Heart left ventricle (tissue), 16 donors: ENCODE measurements at regions not wholly inside any gene's neighbourhood (a gene's known extent, or its start where the extent isn't known, plus 50 kb on each side); places are given as distances from the start of the nearest gene placed in this dataset.

ENCODE experiments used
- ATAC-seq, 4 donors: fragments of 200-7000 bp; cut with Tn5 transposase; one replicate each; pipeline ENCODE4 v1.9.1; 2020 to 2022; ENCODE audit warnings: moderate library complexity in 4 of 4, mild to moderate bottlenecking in 3 of 4, moderate number of reproducible peaks in 1 of 4
- DNase-seq, 5 donors: peaks; one replicate each; pipeline ENCODE4 v3.0.0-alpha.2; 2020
- H3K27ac ChIP-seq, 12 donors: fragments of 200-600 bp; sonication (generic) in 4 of 12; one replicate each; pipeline versions ENCODE4 v1.5.0 to v1.8.0; 2016 to 2022; ENCODE audit warnings: mild to moderate bottlenecking in 2 of 12
- H3K27me3 ChIP-seq, 9 donors: fragments of 200-600 bp; sonication (generic) in 2 of 9; one replicate each; pipeline versions ENCODE4 v1.5.1 to v1.8.0; 2016 to 2022; ENCODE audit warnings: mild to moderate bottlenecking in 3 of 9
- H3K36me3 ChIP-seq, 9 donors: fragments of 200-600 bp; sonication (generic) in 2 of 9; one replicate each; pipeline versions ENCODE4 v1.5.0 to v1.8.0; 2018 to 2022; ENCODE audit warnings: mild to moderate bottlenecking in 2 of 9
- H3K4me1 ChIP-seq, 12 donors: fragments of 200-600 bp; sonication (generic) in 4 of 12; one replicate each; pipeline versions ENCODE4 v1.5.0 to v1.8.0; 2016 to 2022; ENCODE audit warnings: mild to moderate bottlenecking in 3 of 12
- H3K4me3 ChIP-seq, 12 donors: fragments of 200-600 bp; sonication (generic) in 4 of 12; one replicate each; pipeline versions ENCODE4 v1.5.0 to v1.8.0; 2017 to 2022; ENCODE audit warnings: mild to moderate bottlenecking in 9 of 12, moderate library complexity in 4 of 12
- H3K9me3 ChIP-seq, 12 donors: fragments of 200-600 bp; sonication (generic) in 4 of 12; one replicate each; pipeline versions ENCODE4 v1.5.0 to v1.8.0; 2016 to 2022; ENCODE audit warnings: mild to moderate bottlenecking in 1 of 12
- POLR2A ChIP-seq, 2 donors: fragments of 450-650 bp; IDR thresholded peaks; one replicate each; pipeline ENCODE4 v1.6.1; 2017; ENCODE audit warnings: antibody characterized with exemption in 2 of 2, mild to moderate bottlenecking in 2 of 2, moderate library complexity in 2 of 2
- WGBS, 4 donors: extraction: QIAGEN DNeasy Blood & Tissue Kit in 2 of 4; methylation state at CpG; one replicate each; pipeline versions ENCODE4 v1.1.5 to v1.1.7; 2013 to 2018; 5-methylcytosine and 5-hydroxymethylcytosine counted together
- intact Hi-C, 10 donors: fragments of 100-400 bp; cut with DNase I; formaldehyde crosslinking; loops; one replicate each; pipeline versions ENCODE4 v1.11.1 to v1.14.2; 2022
- TF ChIP-seq, protein P1 (sequence below), 12 donors: fragments of 200-600 bp; sonication (generic) in 4 of 12; IDR thresholded peaks; one replicate each; pipeline versions ENCODE4 v1.5.0 to v1.8.0; 2018 to 2022; ENCODE audit warnings: antibody characterized with exemption in 12 of 12, mild to moderate bottlenecking in 5 of 12
- donor health status: ischemic (EF 13 %, LVEDD 7.1; RV severe dilation, severe dysfunction).
- donor health status: healthy with polysubstance abuse.
- donor health status: DM: no; HTN: yes; CAD: no.
- donor health status: DM: no; HTN: no; CAD: no.
- donor health status: ischemic (EF 25% LVEDD 6.9; RV normal size, moderate dysfunction).
- donor health status: ischemic (EF 25% LVEDD 5.7; RV mildly dilated, moderate dysfunction).
- donor health status: healthy.
- donor health status: DM: yes; HTN: yes; CAD: no.
- donor health status: ischemic (EF 35%, LVEDD 5.7; RV mildly dilated, moderate dysfunction).
- donor health status: nonischemic (EF 11% LVEDD 7.7; RV severe dilation, severe dysfunction).
- donor health status: DM: yes; HTN: yes; CAD: no.
- donor health status: PGD.
- donor health status: ischemic (EF 29% LVEDD 5.4; RV normal size, mild dysfunction).
- donor health status: nonischemic (EF 23%, LVEDD 6.1; RV moderate dilation, normal function).

DNA sequence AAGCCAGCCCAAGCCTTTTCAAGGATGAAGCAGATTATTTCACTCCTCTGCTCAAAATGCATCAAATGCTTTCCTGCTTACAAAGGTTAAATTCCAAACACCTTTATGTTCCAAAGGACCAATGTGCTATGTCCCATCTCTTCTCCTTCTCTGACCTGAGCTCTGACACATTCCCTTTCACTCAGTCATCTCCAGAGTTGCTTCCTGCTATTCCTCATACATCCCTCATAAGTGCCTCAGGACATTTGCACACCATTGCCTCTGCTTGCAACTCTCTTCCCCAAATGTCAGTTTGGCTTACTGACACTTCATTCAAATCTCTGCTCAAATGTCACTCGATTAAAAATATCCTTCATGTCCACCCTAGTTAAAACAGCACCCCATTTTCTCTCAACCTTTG lies 53.3 kb upstream of the BMAL1 start:
- WGBS, 4 donors, result 88 to 98% (median 95%) methylated on average over 1 of the region's 1 CpG
- Histone ChIP-seq H3K4me1 (peaks cover 0 to 7% (median 0%) of the 10 kb centered on the region in 12 donors), H3K9me3 (no peaks in the 10 kb centered on the region), H3K36me3 (no peaks in the 10 kb centered on the region), H3K27me3 (no peaks in the 10 kb centered on the region), H3K4me3 (no peak overlapping the region), H3K27ac (no peak overlapping the region)
- intact Hi-C loops, result no loop called here
- ATAC-seq, result no peak
- TF ChIP-seq, protein P1, sequence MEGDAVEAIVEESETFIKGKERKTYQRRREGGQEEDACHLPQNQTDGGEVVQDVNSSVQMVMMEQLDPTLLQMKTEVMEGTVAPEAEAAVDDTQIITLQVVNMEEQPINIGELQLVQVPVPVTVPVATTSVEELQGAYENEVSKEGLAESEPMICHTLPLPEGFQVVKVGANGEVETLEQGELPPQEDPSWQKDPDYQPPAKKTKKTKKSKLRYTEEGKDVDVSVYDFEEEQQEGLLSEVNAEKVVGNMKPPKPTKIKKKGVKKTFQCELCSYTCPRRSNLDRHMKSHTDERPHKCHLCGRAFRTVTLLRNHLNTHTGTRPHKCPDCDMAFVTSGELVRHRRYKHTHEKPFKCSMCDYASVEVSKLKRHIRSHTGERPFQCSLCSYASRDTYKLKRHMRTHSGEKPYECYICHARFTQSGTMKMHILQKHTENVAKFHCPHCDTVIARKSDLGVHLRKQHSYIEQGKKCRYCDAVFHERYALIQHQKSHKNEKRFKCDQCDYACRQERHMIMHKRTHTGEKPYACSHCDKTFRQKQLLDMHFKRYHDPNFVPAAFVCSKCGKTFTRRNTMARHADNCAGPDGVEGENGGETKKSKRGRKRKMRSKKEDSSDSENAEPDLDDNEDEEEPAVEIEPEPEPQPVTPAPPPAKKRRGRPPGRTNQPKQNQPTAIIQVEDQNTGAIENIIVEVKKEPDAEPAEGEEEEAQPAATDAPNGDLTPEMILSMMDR (IDR thresholded peaks at IDR 0.05), result no peak
- DNase-seq, result no peak

DNA sequence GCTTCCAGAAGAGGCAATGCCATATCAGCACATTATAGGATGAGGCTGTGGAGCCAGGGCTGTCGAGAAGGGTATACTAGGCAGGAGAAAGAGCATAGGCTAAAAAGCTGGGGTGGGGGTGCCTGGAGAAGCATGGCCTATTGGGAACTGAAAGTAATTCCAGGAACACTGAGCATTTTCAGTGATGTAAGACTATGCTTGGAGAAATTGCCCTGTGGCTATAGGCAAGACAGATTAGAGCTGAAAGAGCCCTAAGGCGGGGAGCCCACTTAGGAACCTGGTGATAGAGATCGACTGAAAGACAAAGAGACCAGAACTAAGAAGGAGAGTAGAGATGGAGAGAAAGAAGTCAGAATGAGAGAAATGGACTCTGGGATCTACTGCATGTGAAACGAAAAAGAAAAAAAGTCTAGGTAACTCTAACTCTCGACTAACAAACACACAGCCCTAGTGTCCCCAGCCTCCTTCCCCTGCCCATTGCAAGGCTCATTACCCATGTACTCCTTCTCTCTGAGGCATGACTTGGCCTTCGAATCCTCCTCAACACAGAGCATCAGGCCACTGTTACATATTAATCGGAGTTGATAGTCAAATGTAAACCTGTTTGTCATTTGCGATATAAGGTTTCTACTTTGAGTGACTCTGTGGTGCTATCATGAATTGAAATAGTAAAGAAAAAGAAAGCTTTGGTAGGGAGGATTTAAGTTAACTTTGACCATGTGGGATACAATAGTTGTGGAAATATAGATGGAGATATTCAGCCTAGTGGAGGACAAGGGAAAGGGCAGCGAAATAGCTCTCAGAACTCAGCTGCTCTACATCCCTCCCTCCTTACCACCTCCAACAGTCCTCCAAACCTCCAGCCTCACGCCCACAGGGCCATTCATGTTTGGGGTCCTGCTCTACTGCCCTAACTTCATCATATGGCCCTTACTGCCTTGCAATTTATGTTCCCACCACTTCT lies 52.3 kb upstream of the BMAL1 start:
- Histone ChIP-seq H3K36me3 (no peaks in the 10 kb centered on the region), H3K27me3 (no peaks in the 10 kb centered on the region), H3K9me3 (no peaks in the 10 kb centered on the region), H3K27ac (no peak overlapping the region), H3K4me3 (no peak overlapping the region), H3K4me1 (peaks cover 0 to 10% (median 0%) of the 10 kb centered on the region in 12 donors)
- TF ChIP-seq, protein P1 (IDR thresholded peaks at IDR 0.05), result no peak
- intact Hi-C loops, result no loop called here
- DNase-seq (no peak), ATAC-seq (no peak)
- WGBS, 4 donors, result 86 to 94% (median 87%) methylated on average over 10 of the region's 10 CpGs

DNA sequence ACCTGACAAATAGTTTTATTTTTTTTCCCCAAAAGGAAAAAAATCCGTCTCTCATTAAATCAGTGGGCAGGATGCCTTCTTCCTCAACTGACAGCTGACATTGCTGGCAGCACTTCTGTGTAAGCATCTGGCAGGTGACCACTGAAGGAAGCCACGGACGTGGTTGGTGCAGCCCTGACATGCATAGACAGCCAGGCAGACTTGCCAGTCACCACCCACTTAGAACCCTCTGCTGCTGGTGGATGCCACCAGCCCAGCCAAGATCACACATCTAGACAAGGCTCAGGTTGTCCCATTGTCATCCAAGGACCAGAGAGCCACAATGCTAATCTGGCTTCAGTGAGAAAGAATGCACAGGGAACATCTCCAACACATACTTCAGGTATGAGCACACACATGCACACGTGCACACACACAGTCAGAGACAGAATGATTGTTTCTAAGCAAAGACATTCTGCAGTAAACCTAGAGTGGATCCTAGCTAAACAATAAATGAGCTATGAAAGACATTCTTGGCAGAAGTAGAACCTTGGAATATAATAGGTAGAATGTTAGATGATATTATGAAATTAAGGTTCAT lies 49.8 kb upstream of the BMAL1 start:
- H3K9me3 ChIP-seq, result no peaks in the 10 kb centered on the region
- H3K27ac ChIP-seq, result no peak overlapping the region
- intact Hi-C loops, result no loop called here
- H3K27me3 ChIP-seq, result no peaks in the 10 kb centered on the region
- peaks cover 0 to 10% (median 0%) of the 10 kb centered on the region in 12 donors for H3K4me1 ChIP-seq
- DNase-seq (no peak), ATAC-seq (no peak)
- H3K4me3 ChIP-seq, result no peak overlapping the region
- WGBS, 4 donors, result 45 to 72% (median 52%) methylated on average over 4 of the region's 4 CpGs
- H3K36me3 ChIP-seq, result no peaks in the 10 kb centered on the region
- TF ChIP-seq, protein P1 (IDR thresholded peaks at IDR 0.05), result no peak
- no peak for TF ChIP-seq POLR2A (IDR thresholded peaks at IDR 0.05)
